GM12891 (cell line): ENCODE measurements at regions not wholly inside any gene's neighbourhood (a gene's known extent, or its start where the extent isn't known, plus 50 kb on each side); places are given as distances from the start of the nearest gene placed in this dataset.

ENCODE experiments used
- POLR2A ChIP-seq: IDR thresholded peaks from 2 replicates; pipeline ENCODE4 v1.6.1; 2011; ENCODE audit warnings: low read depth, low read length, control low read depth
- POLR2AphosphoS5 ChIP-seq: IDR thresholded peaks from 2 replicates; pipeline ENCODE4 v1.6.1; 2011; ENCODE audit warnings: low read depth, low read length, control low read depth
- POU2F2 ChIP-seq: IDR thresholded peaks from 2 replicates; pipeline ENCODE4 v1.6.1; 2011; ENCODE audit warnings: low read depth, mild to moderate bottlenecking, control low read depth, low read length, moderate library complexity

DNA sequence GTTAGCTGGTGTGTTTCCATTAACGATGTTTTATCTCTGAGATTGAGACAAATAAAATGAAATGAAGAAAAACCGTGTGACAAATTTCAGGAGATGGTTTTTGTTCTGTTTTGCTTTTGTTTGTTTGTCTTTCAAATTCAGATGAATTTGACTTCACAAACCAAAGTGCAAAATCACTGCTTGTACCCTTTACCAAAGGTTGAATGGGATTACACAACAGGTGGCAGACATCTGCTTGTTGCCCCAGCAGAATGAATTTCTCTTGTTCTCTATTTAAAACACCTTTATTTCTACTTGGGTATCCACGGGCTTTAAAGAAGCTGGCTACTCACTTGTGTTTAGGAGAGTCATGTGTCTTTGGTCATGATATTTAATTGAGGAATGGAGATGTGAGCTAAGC, 239.7 kb upstream of the CLNK start:
- TF ChIP-seq POLR2A (no peak), POLR2AphosphoS5 (no peak), POU2F2 (no peak)
